RWPE2 (cell line): ENCODE measurements at regions not wholly inside any gene's neighbourhood (a gene's known extent, or its start where the extent isn't known, plus 50 kb on each side); places are given as distances from the start of the nearest gene placed in this dataset.

Experiments
- ATAC-seq: fragments of 200-7000 bp; cut with Tn5 transposase; 3 replicates; pipeline ENCODE4 v1.9.1; 2021; ENCODE audit warnings: low read depth
- DNase-seq: peaks from one replicate; pipeline ENCODE4 v3.0.0-alpha.2; 2020; ENCODE audit warnings: low spot score
- H3K27ac ChIP-seq: fragments of 450-650 bp; 2 replicates; pipeline ENCODE4 v1.5.1; 2017; ENCODE audit warnings: mild to moderate bottlenecking; ENCODE audit not compliant: poor library complexity, severe bottlenecking
- H3K27me3 ChIP-seq: fragments of 250-450 bp; sonication (Bioruptor Pico); 2 replicates; pipeline ENCODE4 v1.5.1; 2021; ENCODE audit warnings: mild to moderate bottlenecking, moderate library complexity; ENCODE audit not compliant: insufficient read depth, poor library complexity, severe bottlenecking
- H3K36me3 ChIP-seq: fragments of 250-450 bp; sonication (Bioruptor Pico); 2 replicates; pipeline ENCODE4 v1.5.1; 2020; ENCODE audit warnings: low read depth, mild to moderate bottlenecking, moderate library complexity
- H3K4me1 ChIP-seq: fragments of 250-450 bp; sonication (Bioruptor Pico); 2 replicates; pipeline ENCODE4 v1.5.1; 2021; ENCODE audit warnings: mild to moderate bottlenecking, moderate library complexity; ENCODE audit not compliant: insufficient read depth, poor library complexity, severe bottlenecking
- H3K4me3 ChIP-seq: fragments of 250-450 bp; sonication (Bioruptor Pico); 2 replicates; pipeline ENCODE4 v1.5.1; 2021; ENCODE audit warnings: mild to moderate bottlenecking, moderate library complexity; ENCODE audit not compliant: severe bottlenecking
- H3K9me3 ChIP-seq: fragments of 250-450 bp; sonication (Bioruptor Pico); 2 replicates; pipeline ENCODE4 v1.5.1; 2021; ENCODE audit warnings: mild to moderate bottlenecking, moderate library complexity; ENCODE audit not compliant: severe bottlenecking
- TF ChIP-seq, protein P1 (sequence below): fragments of 450-650 bp; IDR thresholded peaks from one replicate; pipeline ENCODE4 v1.5.1; 2017; ENCODE audit warnings: mild to moderate bottlenecking, moderate library complexity; ENCODE audit not compliant: poor library complexity, severe bottlenecking

DNA sequence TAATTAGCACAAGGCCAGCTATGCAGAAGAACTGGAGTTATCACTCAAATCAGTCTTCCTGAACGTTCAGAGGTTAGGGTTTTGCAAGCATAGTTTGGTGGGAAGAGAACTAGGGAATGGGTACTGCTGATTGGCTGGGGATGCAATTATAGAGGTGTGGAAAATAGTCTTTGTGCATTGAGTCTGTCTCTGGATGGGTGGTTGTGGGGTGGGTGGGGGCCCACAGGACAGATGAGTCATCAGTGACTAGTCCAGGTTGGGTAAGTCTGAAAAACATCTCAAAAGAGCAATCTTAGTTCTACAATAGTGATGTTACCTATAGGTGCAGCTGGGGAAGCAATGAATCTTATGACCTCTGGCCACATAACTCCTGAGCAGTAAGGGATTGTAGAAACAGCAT lies 89.7 kb upstream of the HMCN1 start:
- Histone ChIP-seq H3K4me3 (no peak overlapping the region), H3K9me3 (no peaks in the 10 kb centered on the region), H3K27me3 (no peaks in the 10 kb centered on the region), H3K4me1 (peaks cover 32% of the 10 kb centered on the region), H3K27ac (peak overlapping the region; percentile 96), H3K36me3 (no peaks in the 10 kb centered on the region)
- DNase-seq (no peak), ATAC-seq (peak; percentile 61)
- TF ChIP-seq, protein P1, sequence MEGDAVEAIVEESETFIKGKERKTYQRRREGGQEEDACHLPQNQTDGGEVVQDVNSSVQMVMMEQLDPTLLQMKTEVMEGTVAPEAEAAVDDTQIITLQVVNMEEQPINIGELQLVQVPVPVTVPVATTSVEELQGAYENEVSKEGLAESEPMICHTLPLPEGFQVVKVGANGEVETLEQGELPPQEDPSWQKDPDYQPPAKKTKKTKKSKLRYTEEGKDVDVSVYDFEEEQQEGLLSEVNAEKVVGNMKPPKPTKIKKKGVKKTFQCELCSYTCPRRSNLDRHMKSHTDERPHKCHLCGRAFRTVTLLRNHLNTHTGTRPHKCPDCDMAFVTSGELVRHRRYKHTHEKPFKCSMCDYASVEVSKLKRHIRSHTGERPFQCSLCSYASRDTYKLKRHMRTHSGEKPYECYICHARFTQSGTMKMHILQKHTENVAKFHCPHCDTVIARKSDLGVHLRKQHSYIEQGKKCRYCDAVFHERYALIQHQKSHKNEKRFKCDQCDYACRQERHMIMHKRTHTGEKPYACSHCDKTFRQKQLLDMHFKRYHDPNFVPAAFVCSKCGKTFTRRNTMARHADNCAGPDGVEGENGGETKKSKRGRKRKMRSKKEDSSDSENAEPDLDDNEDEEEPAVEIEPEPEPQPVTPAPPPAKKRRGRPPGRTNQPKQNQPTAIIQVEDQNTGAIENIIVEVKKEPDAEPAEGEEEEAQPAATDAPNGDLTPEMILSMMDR = no peak

DNA sequence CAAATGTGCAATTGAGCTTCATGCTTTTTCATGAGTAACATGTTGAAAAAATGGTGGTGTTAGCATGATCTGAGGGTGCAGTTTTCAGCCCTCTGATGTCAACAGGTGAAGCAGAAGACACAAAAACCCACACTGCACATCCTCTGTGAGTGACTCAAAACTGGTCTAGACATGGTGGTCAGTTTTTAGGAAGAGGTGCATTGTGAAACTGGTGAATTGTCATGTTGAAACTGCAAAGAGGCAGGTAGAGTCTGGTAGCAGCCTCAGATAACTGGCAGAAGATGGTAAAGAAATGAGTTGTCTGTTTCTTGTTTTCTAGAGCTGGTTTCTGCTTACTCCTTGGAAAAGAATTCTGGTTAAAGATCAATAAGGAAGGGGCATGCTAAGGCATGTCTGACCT lies 97.3 kb upstream of the HMCN1 start:
- Histone ChIP-seq H3K9me3 (no peaks in the 10 kb centered on the region), H3K36me3 (no peaks in the 10 kb centered on the region), H3K27me3 (no peaks in the 10 kb centered on the region), H3K4me1 (peaks cover 12% of the 10 kb centered on the region), H3K27ac (peak overlapping the region; percentile 61), H3K4me3 (no peak overlapping the region)
- DNase-seq = no peak
- peak; percentile 58 for ATAC-seq
- TF ChIP-seq, protein P1 = no peak

DNA sequence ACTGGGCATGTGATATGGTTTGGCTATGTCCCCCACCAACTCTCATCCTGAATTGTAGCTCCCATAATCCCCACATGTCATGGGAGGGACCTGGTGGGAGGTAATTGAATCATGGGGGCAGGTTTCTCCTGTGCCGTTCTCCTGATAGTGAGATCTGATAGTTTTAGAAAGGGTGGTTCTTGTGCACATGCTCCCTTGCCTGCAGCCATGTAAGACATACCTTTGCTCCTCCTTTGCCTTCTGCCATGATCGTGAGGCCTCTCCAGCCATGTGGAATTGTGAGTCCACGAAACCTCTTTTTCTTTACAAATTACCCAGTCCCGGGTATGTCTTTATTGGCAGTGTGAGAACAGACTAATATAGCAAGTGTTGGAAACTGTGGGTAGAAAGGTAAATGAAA lies 99.5 kb upstream of the HMCN1 start:
- TF ChIP-seq, protein P1 = no peak
- Histone ChIP-seq H3K4me1 (peaks cover 12% of the 10 kb centered on the region), H3K27me3 (no peaks in the 10 kb centered on the region), H3K4me3 (no peak overlapping the region), H3K36me3 (no peaks in the 10 kb centered on the region), H3K9me3 (no peaks in the 10 kb centered on the region), H3K27ac (no peak overlapping the region)
- ATAC-seq = no peak
- DNase-seq = no peak

DNA sequence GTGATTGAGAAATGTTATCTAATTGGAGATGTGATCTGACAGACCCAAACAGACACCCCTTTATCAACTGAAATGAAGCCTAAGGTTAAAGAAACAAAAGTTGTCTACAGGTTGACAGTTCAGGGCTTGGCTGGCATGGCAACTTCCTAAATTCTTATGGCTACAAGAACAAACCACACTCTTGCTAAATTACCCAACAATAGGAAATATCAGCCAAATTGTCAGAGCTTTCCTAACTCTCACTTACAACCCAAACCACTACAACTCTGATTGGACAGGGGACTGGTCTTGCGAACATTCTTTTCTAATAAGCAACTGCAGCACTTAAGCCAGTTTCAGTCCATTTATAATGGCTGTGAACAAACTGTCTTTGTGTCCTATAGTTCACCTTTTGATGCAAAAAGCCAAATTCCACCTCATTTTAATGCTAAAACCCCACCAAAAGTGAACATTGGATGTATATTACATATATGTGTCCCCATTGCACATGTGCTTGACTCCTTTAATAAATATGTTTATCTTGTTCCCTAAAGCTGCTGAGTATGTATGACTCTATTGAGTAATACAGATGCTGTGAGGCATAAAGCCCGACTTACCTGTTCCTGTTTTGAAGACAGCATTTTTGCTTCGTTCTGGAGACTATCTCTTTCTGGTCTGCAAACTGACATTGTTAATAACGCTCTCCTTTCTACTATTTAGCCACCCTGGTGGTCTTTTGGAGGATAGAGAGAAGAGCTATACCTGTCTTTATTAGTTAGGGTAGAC lies 101.3 kb upstream of the HMCN1 start:
- Histone ChIP-seq H3K9me3 (no peaks in the 10 kb centered on the region), H3K36me3 (no peaks in the 10 kb centered on the region), H3K27me3 (no peaks in the 10 kb centered on the region), H3K4me1 (peaks cover 12% of the 10 kb centered on the region), H3K4me3 (no peak overlapping the region), H3K27ac (no peak overlapping the region)
- ATAC-seq (no peak; the same call in 2 of the 3 replicates), DNase-seq (no peak)
- TF ChIP-seq, protein P1 = no peak

DNA sequence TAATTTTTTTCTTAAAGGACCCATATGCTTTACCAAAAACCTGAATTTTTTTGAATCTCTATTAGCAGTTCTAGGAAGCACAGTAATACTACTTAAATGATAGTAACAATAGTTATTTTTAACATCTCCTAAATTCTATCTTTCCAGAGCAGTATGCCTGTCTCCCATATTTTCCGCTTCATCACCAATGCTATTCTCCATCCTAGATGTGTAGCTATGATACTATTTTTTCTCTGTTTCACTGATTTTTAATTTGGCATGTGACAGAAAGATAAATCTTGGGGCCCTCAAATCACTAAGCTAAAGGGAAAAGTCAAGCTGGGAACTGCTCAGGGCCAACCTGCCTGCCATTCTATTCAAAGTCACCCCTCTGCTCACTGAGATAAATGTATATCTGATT lies 102.3 kb upstream of the HMCN1 start:
- H3K27ac ChIP-seq = no peak overlapping the region
- DNase-seq (no peak), ATAC-seq (no peak)
- H3K4me3 ChIP-seq = no peak overlapping the region
- no peaks in the 10 kb centered on the region for H3K27me3 ChIP-seq
- H3K9me3 ChIP-seq = no peaks in the 10 kb centered on the region
- TF ChIP-seq, protein P1 = no peak
- H3K36me3 ChIP-seq = no peaks in the 10 kb centered on the region
- H3K4me1 ChIP-seq = peaks cover 6% of the 10 kb centered on the region
